NCI-H1417 treated with DMSO at 0.1 percent for 48 hours (cell line): ENCODE measurements at regions not wholly inside any gene's neighbourhood (a gene's known extent, or its start where the extent isn't known, plus 50 kb on each side); places are given as distances from the start of the nearest gene placed in this dataset.
A peak's percentile ranks its signal among the peaks of the same experiment; 100 is the strongest.

Experiments
- DNase-seq: peaks from one replicate; lab custom pipeline; 2025; lab: John Stamatoyannopoulos, UW

DNA sequence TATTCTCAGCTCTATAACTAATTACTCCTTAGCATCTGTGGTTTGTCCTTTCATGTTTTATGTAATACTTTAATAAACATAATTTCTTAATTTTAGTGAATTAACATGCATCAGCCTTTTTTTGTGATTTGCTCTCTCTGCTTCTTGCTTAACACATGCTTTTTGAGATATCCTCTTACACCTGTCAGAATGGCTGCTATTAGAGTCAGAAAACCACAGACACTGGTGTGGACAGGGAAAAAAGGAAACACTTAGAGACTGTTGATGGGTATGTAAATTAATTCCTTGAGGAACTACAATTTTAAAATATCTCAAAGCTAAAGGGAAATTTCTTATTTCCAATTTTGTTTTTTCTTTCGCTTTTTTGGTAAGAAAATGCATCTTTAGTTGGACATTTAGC, 549.0 kb downstream of the ZNF804A start:
- DNase-seq: no peak

GRCh38 chr2:185152186-185152585, 553.9 kb downstream of the ZNF804A start:
- DNase-seq: no peak

GRCh38 chr2:185161701-185162100, 563.4 kb downstream of the ZNF804A start:
- no peak for DNase-seq

- no peak for DNase-seq
These were observed 564.3 kb upstream of the FSIP2 start for GRCh38 chr2:185174353-185174752.

- peak; percentile 78 for DNase-seq
These were observed 558.9 kb upstream of the FSIP2 start for GRCh38 chr2:185179743-185180142.

GRCh38 chr2:185181901-185182300, 556.7 kb upstream of the FSIP2 start:
- DNase-seq: no peak

DNA sequence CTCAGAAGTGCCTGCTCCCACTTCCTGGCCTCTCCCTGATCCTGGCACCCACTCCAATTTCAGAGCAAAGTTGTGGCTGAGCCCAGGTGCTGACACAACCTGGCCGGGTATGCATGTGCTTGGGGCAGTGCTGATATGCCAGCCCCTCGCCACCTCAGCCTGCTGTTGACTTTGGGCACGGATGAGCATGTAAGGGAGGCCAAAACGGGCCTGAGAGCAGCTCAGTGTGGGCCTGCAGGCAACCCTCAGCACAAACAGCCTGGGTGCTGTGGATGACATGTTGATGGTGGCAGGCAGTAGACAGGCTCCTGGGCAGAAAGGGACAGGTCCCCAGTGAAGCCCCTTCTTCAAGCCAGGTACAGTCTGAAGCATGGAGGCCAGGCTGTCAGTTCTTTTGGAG, 553.6 kb upstream of the FSIP2 start:
- no peak for DNase-seq

DNA sequence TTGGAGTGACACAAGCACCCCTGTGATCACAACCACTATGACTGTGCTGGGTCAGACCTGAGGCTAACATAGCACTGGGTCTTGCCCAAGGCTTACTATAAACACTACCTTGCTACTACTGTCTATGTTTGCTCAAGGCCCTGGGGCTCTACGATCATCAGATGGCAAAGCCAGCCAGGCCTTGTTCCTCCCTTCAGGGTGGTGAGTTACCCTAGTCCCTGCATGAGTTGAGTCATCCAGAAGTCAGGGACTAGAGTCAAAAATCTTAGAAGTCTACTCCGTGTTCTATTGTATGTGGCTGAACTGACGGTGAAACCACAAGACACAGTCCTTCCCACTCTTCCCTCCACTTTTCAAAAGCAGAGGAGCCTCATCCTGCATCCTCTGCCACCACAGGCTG, 551.2 kb upstream of the FSIP2 start:
- no peak for DNase-seq

GRCh38 chr2:185188656-185189055, 549.9 kb upstream of the FSIP2 start:
- no peak for DNase-seq

GRCh38 chr2:185201063-185201462, 537.5 kb upstream of the FSIP2 start:
- DNase-seq: peak; percentile 70

DNA sequence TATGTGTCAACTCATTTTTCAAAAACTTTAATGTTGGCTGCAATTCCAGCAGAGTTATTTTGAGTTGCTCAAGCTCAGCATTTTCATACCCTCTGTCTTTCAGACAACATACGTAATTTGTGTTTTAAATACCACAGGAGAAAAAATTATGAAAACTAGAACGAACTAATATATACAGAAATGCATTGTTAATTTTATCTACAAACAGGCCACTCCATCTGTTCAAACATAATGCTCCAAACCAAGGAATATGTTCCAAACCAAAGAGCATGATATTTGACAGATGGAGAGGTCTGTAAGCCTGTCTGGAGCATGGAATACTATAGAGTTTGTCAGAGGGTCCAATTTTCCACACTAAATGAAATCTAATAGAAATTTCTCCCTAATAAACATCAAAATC, 536.2 kb upstream of the FSIP2 start:
- DNase-seq: no peak

- DNase-seq: no peak
These were observed 535.6 kb upstream of the FSIP2 start for GRCh38 chr2:185202945-185203528.

DNA sequence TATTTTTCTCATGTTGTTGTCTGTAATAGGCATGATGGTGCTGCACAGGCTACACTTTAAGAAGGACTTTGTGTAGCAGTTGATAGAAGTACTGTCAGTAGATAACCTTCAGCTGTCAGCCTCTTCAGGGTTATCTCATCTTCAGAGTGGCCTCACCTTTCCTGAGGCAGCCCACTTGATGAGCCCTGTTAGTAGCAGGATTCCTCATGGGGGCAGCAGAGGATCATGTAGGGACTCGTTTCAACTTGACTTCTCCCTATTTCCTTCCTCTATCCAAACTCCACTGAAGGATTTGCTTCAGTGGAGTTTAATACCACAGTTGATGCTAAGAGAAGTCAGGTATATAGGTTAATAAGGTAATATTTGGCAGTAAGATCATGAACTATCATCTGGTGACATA, 530.3 kb upstream of the FSIP2 start:
- no peak for DNase-seq

DNA sequence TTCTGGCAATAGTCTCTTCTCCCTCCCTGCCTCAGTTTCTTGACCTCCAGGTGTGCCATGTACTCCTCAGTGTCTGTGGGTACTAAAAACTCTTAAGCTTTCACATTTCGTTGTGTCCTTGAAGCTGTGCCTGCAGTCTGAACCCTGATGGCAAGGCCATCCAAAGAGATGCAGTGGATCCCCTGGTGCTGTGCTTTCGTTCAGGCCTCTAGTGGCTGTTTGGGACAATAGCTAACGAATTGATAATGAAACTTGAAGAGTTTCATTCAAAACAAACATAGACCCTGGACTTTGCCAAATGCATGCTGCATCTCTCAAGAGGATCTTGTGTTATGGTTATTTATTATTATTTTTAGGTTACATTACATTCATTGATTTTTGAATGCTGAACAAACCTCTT, 523.1 kb upstream of the FSIP2 start:
- DNase-seq: no peak

DNA sequence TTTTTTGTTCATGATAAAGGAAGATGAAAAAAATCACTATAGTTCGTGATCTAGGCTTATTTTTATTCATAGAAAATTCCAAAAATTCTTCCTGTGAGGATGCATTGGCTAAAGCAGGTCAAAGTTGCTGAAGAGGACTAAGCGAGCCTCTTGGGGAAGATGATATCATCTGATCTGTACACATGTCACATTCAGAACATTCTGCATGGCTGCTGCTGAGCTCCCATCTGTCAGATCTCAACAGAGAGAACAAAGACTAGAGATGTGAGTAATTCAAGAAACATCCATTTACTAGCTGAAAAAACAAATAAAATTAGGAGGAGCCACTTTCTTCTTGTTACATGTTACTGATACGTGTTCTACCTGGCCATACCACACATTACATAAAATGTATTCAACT, 518.6 kb upstream of the FSIP2 start:
- DNase-seq: no peak

- DNase-seq: no peak
These were observed 516.3 kb upstream of the FSIP2 start for GRCh38 chr2:185222311-185222710.

- DNase-seq: no peak
These were observed 511.2 kb upstream of the FSIP2 start for GRCh38 chr2:185227391-185227790.

- DNase-seq: no peak
These were observed 499.1 kb upstream of the FSIP2 start for GRCh38 chr2:185239491-185239890.

DNA sequence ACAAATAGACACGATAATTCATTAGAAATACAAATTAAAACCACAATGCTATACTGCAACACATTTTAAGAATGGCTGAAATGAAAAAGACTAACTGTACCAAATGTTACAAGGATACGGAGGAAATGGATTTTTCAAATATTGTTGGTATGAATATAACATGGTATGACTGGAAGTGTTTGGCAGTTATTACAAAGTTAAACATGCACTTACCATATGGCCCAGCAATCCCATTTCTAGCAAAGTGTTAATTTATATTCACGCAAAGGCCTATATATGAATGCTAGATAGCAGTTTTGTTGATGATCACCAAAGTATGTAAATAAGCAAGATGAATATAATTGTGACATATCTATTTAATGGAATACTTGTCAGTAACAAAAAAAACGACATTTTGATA, 497.8 kb upstream of the FSIP2 start:
- DNase-seq: no peak

DNA sequence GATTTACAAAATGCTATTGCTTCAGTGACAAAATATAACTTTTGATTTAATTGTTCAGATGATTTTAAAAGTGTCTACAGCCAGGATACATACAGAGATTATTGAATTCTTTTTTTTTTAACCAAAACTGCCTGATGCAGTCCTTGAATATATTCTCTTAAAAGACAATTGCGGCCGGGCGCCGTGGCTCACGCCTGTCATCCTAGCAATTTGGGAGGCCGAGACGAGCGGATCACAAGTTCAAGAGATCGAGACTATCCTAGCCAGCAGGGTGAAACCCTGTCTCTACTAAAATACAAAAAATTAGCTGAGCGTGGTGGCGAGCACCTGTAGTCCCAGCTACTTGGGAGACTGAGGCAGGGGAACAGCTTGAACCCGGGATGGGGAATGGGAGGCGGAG, 497.0 kb upstream of the FSIP2 start:
- no peak for DNase-seq

- no peak for DNase-seq
These were observed 496.1 kb upstream of the FSIP2 start for GRCh38 chr2:185242462-185242861.

DNA sequence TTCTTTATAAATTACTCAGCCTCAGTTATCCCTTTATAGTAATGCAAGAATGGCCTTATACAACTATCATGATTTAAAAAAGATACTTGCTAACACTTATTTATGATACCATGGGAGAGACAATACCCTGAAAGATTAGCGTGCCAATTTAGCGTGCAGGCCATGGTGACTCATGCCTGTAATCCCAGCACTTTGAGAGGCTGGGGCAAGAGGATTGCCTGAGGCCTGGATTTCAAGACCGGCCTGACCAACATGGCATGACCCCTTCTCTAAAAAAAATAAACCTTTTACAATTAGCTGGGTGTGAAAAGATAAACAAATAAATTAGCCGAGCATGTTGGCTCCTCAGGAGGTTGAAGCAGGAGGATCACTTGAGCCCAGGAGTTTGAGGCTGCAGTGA, 493.4 kb upstream of the FSIP2 start:
- DNase-seq: no peak

GRCh38 chr2:185245806-185246205, 492.8 kb upstream of the FSIP2 start:
- no peak for DNase-seq

GRCh38 chr2:185246717-185247116, 491.9 kb upstream of the FSIP2 start:
- DNase-seq: no peak

- DNase-seq: no peak
These were observed 483.0 kb upstream of the FSIP2 start for GRCh38 chr2:185255566-185255965.
